Spleen (tissue), 11 donors: ENCODE measurements at regions not wholly inside any gene's neighbourhood (a gene's known extent, or its start where the extent isn't known, plus 50 kb on each side); places are given as distances from the start of the nearest gene placed in this dataset.
"Not testable (repeated sequence)": the region's sequence is repeated elsewhere in the genome, so short reads cannot be mapped to it uniquely, and the experiment has no call there.

Experiments
- DNase-seq: peaks from one replicate; pipeline ENCODE4 v3.0.0-alpha.2; 2020
- H3K27ac ChIP-seq, 8 donors: fragments of 200-600 bp; sonication (generic) in 7 of 8; 1 replicate in 4 of 8; 2 replicates in 4 of 8; pipeline versions ENCODE4 v1.5.0 to v1.8.0; 2016 to 2021; ENCODE audit warnings: inconsistent platforms in 4 of 8, mild to moderate bottlenecking in 4 of 8, moderate library complexity in 1 of 8
- H3K27me3 ChIP-seq, 7 donors: fragments of 200-600 bp; sonication (generic) in 6 of 7; replicated peaks in 1 of 7; 1 replicate in 4 of 7; 2 replicates in 3 of 7; pipeline versions ENCODE4 v1.5.0 to v1.8.0; 2016 to 2021; ENCODE audit warnings: inconsistent platforms in 3 of 7, mild to moderate bottlenecking in 1 of 7
- H3K36me3 ChIP-seq, 6 donors: fragments of 200-600 bp; sonication (generic) in 5 of 6; 1 replicate in 4 of 6; 2 replicates in 2 of 6; pipeline versions ENCODE4 v1.5.0 to v1.8.0; 2016 to 2021; ENCODE audit warnings: inconsistent platforms in 2 of 6
- H3K4me1 ChIP-seq, 6 donors: fragments of 200-600 bp; sonication (generic) in 5 of 6; 1 replicate in 3 of 6; 2 replicates in 3 of 6; pipeline versions ENCODE4 v1.5.0 to v1.8.0; 2016 to 2021; ENCODE audit warnings: inconsistent platforms in 3 of 6
- H3K4me3 ChIP-seq, 8 donors: fragments of 200-600 bp; sonication (generic) in 7 of 8; 1 replicate in 4 of 8; 2 replicates in 4 of 8; pipeline versions ENCODE4 v1.5.0 to v1.8.0; 2016 to 2021; ENCODE audit warnings: inconsistent platforms in 4 of 8, mild to moderate bottlenecking in 4 of 8, moderate library complexity in 2 of 8
- H3K9me3 ChIP-seq, 8 donors: fragments of 200-600 bp; sonication (generic) in 7 of 8; 1 replicate in 4 of 8; 2 replicates in 4 of 8; pipeline versions ENCODE4 v1.5.0 to v1.8.0; 2016 to 2021; ENCODE audit warnings: inconsistent platforms in 4 of 8
- CTCF ChIP-seq, 11 experiments: fragments of 200-600 bp in 7 of 11; fragments of 450-650 bp in 4 of 11; sonication (generic) in 4 of 11; IDR thresholded peaks in 8 of 11; conservative IDR thresholded peaks in 3 of 11; 1 replicate in 7 of 11; 2 replicates in 4 of 11; pipeline versions ENCODE4 v1.4.0 to v1.8.0; 2016 to 2021; ENCODE audit warnings: antibody characterized with exemption in 11 of 11, inconsistent platforms in 4 of 11, mild to moderate bottlenecking in 1 of 11
- POLR2A ChIP-seq, 3 donors: fragments of 450-650 bp; IDR thresholded peaks; one replicate each; pipeline ENCODE4 v1.5.1; 2017; ENCODE audit warnings: antibody characterized with exemption in 3 of 3, mild to moderate bottlenecking in 1 of 3
- POLR2AphosphoS5 ChIP-seq, 3 donors: sonication (generic); formaldehyde crosslinking; IDR thresholded peaks; one replicate each; pipeline ENCODE4 v1.5.1; 2017; ENCODE audit warnings: antibody characterized with exemption in 3 of 3
- WGBS, 5 donors: extraction: QIAGEN DNeasy Blood & Tissue Kit in 3 of 5; methylation state at CpG; one replicate each; pipeline versions ENCODE4 v1.1.5 to v1.1.7; 2013 to 2018; 5-methylcytosine and 5-hydroxymethylcytosine counted together
- intact Hi-C: fragments of 100-400 bp; cut with DNase I; formaldehyde crosslinking; loops from one replicate; pipeline ENCODE4 v1.15.0; 2023; ENCODE audit warnings: low total_unique reads
- donor health status: healthy with polysubstance abuse.
- donor health status: DM: no; HTN: no; CAD: no; lungs with moderate emphysema.
- donor health status: DM: no; HTN: no; CAD: no.
- donor health status: Bipolar disorder and iron deficiency.
- donor health status: healthy.
- donor health status: DM: no; HTN: no; CAD: no.
- donor health status: DM: yes; HTN: yes; CAD: no.

GRCh38 chr12:97061171-97061570 is 154.1 kb downstream of the NEDD1 start:
- TF ChIP-seq POLR2A (IDR thresholded peaks at IDR 0.05) (no peak), CTCF (IDR thresholded peaks at IDR 0.05 in 8 of 11, conservative IDR thresholded peaks at IDR 0.05 in 3 of 11) (no peak), POLR2AphosphoS5 (IDR thresholded peaks at IDR 0.05) (no peak)
- no peaks in the 10 kb centered on the region for H3K27me3 ChIP-seq
- WGBS, 5 donors, result 64 to 85% (median 75%) methylated on average over 3 of the region's 3 CpGs
- no peaks in the 10 kb centered on the region for H3K36me3 ChIP-seq
- peaks cover 0 to 15% (median 8%) of the 10 kb centered on the region in 8 donors for H3K9me3 ChIP-seq
- no peak overlapping the region for H3K27ac ChIP-seq
- intact Hi-C loops, result no loop called here
- no peak overlapping the region for H3K4me3 ChIP-seq
- no peak for DNase-seq
- no peaks in the 10 kb centered on the region for H3K4me1 ChIP-seq

GRCh38 chr12:97063292-97063935 is 156.4 kb downstream of the NEDD1 start:
- Histone ChIP-seq H3K4me3 (no peak overlapping the region), H3K9me3 (no peaks in the 10 kb centered on the region), H3K27ac (no peak overlapping the region), H3K36me3 (no peaks in the 10 kb centered on the region), H3K27me3 (no peaks in the 10 kb centered on the region), H3K4me1 (no peaks in the 10 kb centered on the region)
- intact Hi-C loops, result no loop called here
- no peak for DNase-seq
- WGBS, 5 donors, result 63 to 91% (median 79%) methylated on average over 1 of the region's 1 CpG
- no peak for TF ChIP-seq CTCF (IDR thresholded peaks at IDR 0.05 in 8 of 11, conservative IDR thresholded peaks at IDR 0.05 in 3 of 11)
- no peak for TF ChIP-seq POLR2AphosphoS5 (IDR thresholded peaks at IDR 0.05)
- no peak for TF ChIP-seq POLR2A (IDR thresholded peaks at IDR 0.05)

GRCh38 chr12:97075161-97075933 is 168.3 kb downstream of the NEDD1 start:
- H3K27me3 ChIP-seq, result peaks cover 0 to 12% (median 0%) of the 10 kb centered on the region in 7 donors
- intact Hi-C loops, result no loop called here
- TF ChIP-seq CTCF (IDR thresholded peaks at IDR 0.05 in 8 of 11, conservative IDR thresholded peaks at IDR 0.05 in 3 of 11) (no peak), POLR2AphosphoS5 (IDR thresholded peaks at IDR 0.05) (no peak)
- 64 to 86% (median 81%) methylated on average over 6 of the region's 6 CpGs for WGBS, 5 donors
- no peaks in the 10 kb centered on the region for H3K36me3 ChIP-seq
- H3K9me3 ChIP-seq, result no peaks in the 10 kb centered on the region
- H3K4me3 ChIP-seq, result no peak overlapping the region
- no peak overlapping the region for H3K27ac ChIP-seq
- DNase-seq, result no peak
- no peaks in the 10 kb centered on the region for H3K4me1 ChIP-seq

- intact Hi-C loops, result no loop called here
- H3K36me3 ChIP-seq, result no peaks in the 10 kb centered on the region
- no peak overlapping the region for H3K27ac ChIP-seq
- 82 to 87% (median 86%) methylated on average over 6 of the region's 6 CpGs for WGBS, 5 donors
- H3K4me3 ChIP-seq, result no peak overlapping the region
- H3K4me1 ChIP-seq, result no peaks in the 10 kb centered on the region
- TF ChIP-seq POLR2A (IDR thresholded peaks at IDR 0.05) (no peak), CTCF (IDR thresholded peaks at IDR 0.05 in 8 of 11, conservative IDR thresholded peaks at IDR 0.05 in 3 of 11) (no peak), POLR2AphosphoS5 (IDR thresholded peaks at IDR 0.05) (no peak)
- H3K27me3 ChIP-seq, result peaks cover 0 to 12% (median 0%) of the 10 kb centered on the region in 7 donors
- no peaks in the 10 kb centered on the region for H3K9me3 ChIP-seq
- no peak for DNase-seq
Observed at GRCh38 chr12:97075934-97076630, 169.0 kb downstream of the NEDD1 start.

- DNase-seq, H3K27ac ChIP-seq, H3K36me3 ChIP-seq, H3K9me3 ChIP-seq, intact Hi-C loops, H3K4me3 ChIP-seq, H3K4me1 ChIP-seq: not testable (repeated sequence)
- 58 to 78% (median 69%) methylated on average over 9 of the region's 9 CpGs for WGBS, 5 donors
- peaks cover 0 to 12% (median 0%) of the 10 kb centered on the region in 7 donors for H3K27me3 ChIP-seq
Observed at GRCh38 chr12:97076912-97077311, 169.9 kb downstream of the NEDD1 start.
